Mucosa of rectum (tissue), 2 donors: ENCODE measurements at regions not wholly inside any gene's neighbourhood (a gene's known extent, or its start where the extent isn't known, plus 50 kb on each side); places are given as distances from the start of the nearest gene placed in this dataset.

ENCODE experiments used
- H3K27ac ChIP-seq, 2 donors: one replicate each; pipeline ENCODE4 v1.7.0; 2013; ENCODE audit warnings: inconsistent platforms in 2 of 2, low read depth in 2 of 2, low read length in 2 of 2
- H3K27me3 ChIP-seq, 2 donors: one replicate each; pipeline ENCODE4 v1.7.0; 2013; ENCODE audit warnings: low read length in 2 of 2; ENCODE audit not compliant: control insufficient read depth in 2 of 2, insufficient read depth in 2 of 2
- H3K36me3 ChIP-seq, 2 donors: one replicate each; pipeline ENCODE4 v1.7.0; 2013; ENCODE audit warnings: low read length in 2 of 2; ENCODE audit not compliant: control insufficient read depth in 2 of 2, insufficient read depth in 2 of 2
- H3K4me1 ChIP-seq, 2 donors: one replicate each; pipeline ENCODE4 v1.7.0; 2013; ENCODE audit warnings: low read length in 2 of 2, mild to moderate bottlenecking in 1 of 2; ENCODE audit not compliant: control insufficient read depth in 2 of 2, insufficient read depth in 2 of 2
- H3K4me3 ChIP-seq, 2 donors: one replicate each; pipeline ENCODE4 v1.7.0; 2013; ENCODE audit warnings: low read length in 2 of 2
- H3K9ac ChIP-seq, 2 donors: one replicate each; pipeline ENCODE4 v1.7.0; 2013; ENCODE audit warnings: low read length in 2 of 2, low read depth in 1 of 2, mild to moderate bottlenecking in 1 of 2
- H3K9me3 ChIP-seq, 2 donors: one replicate each; pipeline ENCODE4 v1.7.0; 2013; ENCODE audit warnings: low read length in 2 of 2; ENCODE audit not compliant: control insufficient read depth in 2 of 2
- donor health status: healthy.
- donor health status: Normal muscosa, but diverticular disease.

- no peaks in the 10 kb centered on the region for H3K27me3 ChIP-seq
- H3K4me3 ChIP-seq, result no peak overlapping the region
- no peaks in the 10 kb centered on the region for H3K36me3 ChIP-seq
- no peak overlapping the region for H3K27ac ChIP-seq
- no peaks in the 10 kb centered on the region for H3K4me1 ChIP-seq
- no peaks in the 10 kb centered on the region for H3K9me3 ChIP-seq
- no peak overlapping the region for H3K9ac ChIP-seq
These were observed 214.9 kb downstream of the RAP2A start for GRCh38 chr13:97648881-97649224.

- Histone ChIP-seq H3K27ac (no peak overlapping the region), H3K36me3 (no peaks in the 10 kb centered on the region), H3K27me3 (no peaks in the 10 kb centered on the region), H3K9me3 (no peaks in the 10 kb centered on the region), H3K4me3 (no peak overlapping the region), H3K9ac (no peak overlapping the region), H3K4me1 (no peaks in the 10 kb centered on the region)
These were observed 219.6 kb downstream of the RAP2A start for GRCh38 chr13:97653443-97654140.

GRCh38 chr13:97654236-97654635 is 220.3 kb downstream of the RAP2A start:
- H3K9ac ChIP-seq, result no peak overlapping the region
- no peaks in the 10 kb centered on the region for H3K4me1 ChIP-seq
- H3K36me3 ChIP-seq, result no peaks in the 10 kb centered on the region
- H3K4me3 ChIP-seq, result no peak overlapping the region
- H3K27ac ChIP-seq, result no peak overlapping the region
- H3K27me3 ChIP-seq, result no peaks in the 10 kb centered on the region
- H3K9me3 ChIP-seq, result no peaks in the 10 kb centered on the region

GRCh38 chr13:97658556-97658955 is 224.6 kb downstream of the RAP2A start:
- Histone ChIP-seq H3K4me3 (no peak overlapping the region), H3K27me3 (no peaks in the 10 kb centered on the region), H3K36me3 (no peaks in the 10 kb centered on the region)

GRCh38 chr13:97659602-97660001 is 225.6 kb downstream of the RAP2A start:
- Histone ChIP-seq H3K9ac (no peak overlapping the region), H3K4me3 (no peak overlapping the region), H3K9me3 (no peaks in the 10 kb centered on the region), H3K4me1 (no peaks in the 10 kb centered on the region), H3K36me3 (no peaks in the 10 kb centered on the region), H3K27ac (no peak overlapping the region), H3K27me3 (no peaks in the 10 kb centered on the region)

More at GRCh38 chr13:97658556-97658955, 224.6 kb downstream of the RAP2A start:
- no peak overlapping the region for H3K27ac ChIP-seq
- no peaks in the 10 kb centered on the region for H3K9me3 ChIP-seq
- no peaks in the 10 kb centered on the region for H3K4me1 ChIP-seq
- H3K9ac ChIP-seq, result no peak overlapping the region

- Histone ChIP-seq H3K9ac (no peak overlapping the region), H3K4me1 (no peaks in the 10 kb centered on the region), H3K4me3 (no peak overlapping the region), H3K36me3 (no peaks in the 10 kb centered on the region), H3K27ac (no peak overlapping the region), H3K27me3 (no peaks in the 10 kb centered on the region), H3K9me3 (no peaks in the 10 kb centered on the region)
These were observed 226.8 kb downstream of the RAP2A start for GRCh38 chr13:97660594-97661260.

- H3K9me3 ChIP-seq, result no peaks in the 10 kb centered on the region
- no peak overlapping the region for H3K4me3 ChIP-seq
- no peaks in the 10 kb centered on the region for H3K4me1 ChIP-seq
- no peak overlapping the region for H3K9ac ChIP-seq
- H3K27me3 ChIP-seq, result no peaks in the 10 kb centered on the region
- H3K36me3 ChIP-seq, result no peaks in the 10 kb centered on the region
- H3K27ac ChIP-seq, result no peak overlapping the region
These were observed 252.6 kb downstream of the RAP2A start for GRCh38 chr13:97686594-97686993.

GRCh38 chr13:97692628-97693027 is 258.7 kb downstream of the RAP2A start:
- H3K36me3 ChIP-seq, result no peaks in the 10 kb centered on the region
- no peaks in the 10 kb centered on the region for H3K9me3 ChIP-seq
- H3K9ac ChIP-seq, result no peak overlapping the region
- H3K27me3 ChIP-seq, result no peaks in the 10 kb centered on the region
- no peak overlapping the region for H3K4me3 ChIP-seq
- H3K4me1 ChIP-seq, result no peaks in the 10 kb centered on the region
- H3K27ac ChIP-seq, result no peak overlapping the region

- no peak overlapping the region for H3K4me3 ChIP-seq
- no peak overlapping the region for H3K9ac ChIP-seq
- H3K27me3 ChIP-seq, result no peaks in the 10 kb centered on the region
- H3K9me3 ChIP-seq, result no peaks in the 10 kb centered on the region
- H3K4me1 ChIP-seq, result no peaks in the 10 kb centered on the region
- H3K36me3 ChIP-seq, result no peaks in the 10 kb centered on the region
- no peak overlapping the region for H3K27ac ChIP-seq
These were observed 257.8 kb upstream of the IPO5 start for GRCh38 chr13:97695684-97696083.

GRCh38 chr13:97696921-97697320 is 256.6 kb upstream of the IPO5 start:
- H3K4me3 ChIP-seq, result no peak overlapping the region
- no peak overlapping the region for H3K9ac ChIP-seq
- no peaks in the 10 kb centered on the region for H3K9me3 ChIP-seq
- H3K36me3 ChIP-seq, result no peaks in the 10 kb centered on the region
- H3K27me3 ChIP-seq, result no peaks in the 10 kb centered on the region
- H3K4me1 ChIP-seq, result no peaks in the 10 kb centered on the region
- no peak overlapping the region for H3K27ac ChIP-seq
